SH-SY5Y (cell line): ENCODE measurements at regions not wholly inside any gene's neighbourhood (a gene's known extent, or its start where the extent isn't known, plus 50 kb on each side); places are given as distances from the start of the nearest gene placed in this dataset.

Source experiments
- GATA2 ChIP-seq: IDR thresholded peaks from 2 replicates; pipeline ENCODE4 v1.6.1; 2011; ENCODE audit warnings: mild to moderate bottlenecking, low read depth, low read length
- GATA3 ChIP-seq: IDR thresholded peaks from 2 replicates; pipeline ENCODE4 v1.6.1; 2011; ENCODE audit warnings: low read depth, mild to moderate bottlenecking, low read length, moderate library complexity

DNA sequence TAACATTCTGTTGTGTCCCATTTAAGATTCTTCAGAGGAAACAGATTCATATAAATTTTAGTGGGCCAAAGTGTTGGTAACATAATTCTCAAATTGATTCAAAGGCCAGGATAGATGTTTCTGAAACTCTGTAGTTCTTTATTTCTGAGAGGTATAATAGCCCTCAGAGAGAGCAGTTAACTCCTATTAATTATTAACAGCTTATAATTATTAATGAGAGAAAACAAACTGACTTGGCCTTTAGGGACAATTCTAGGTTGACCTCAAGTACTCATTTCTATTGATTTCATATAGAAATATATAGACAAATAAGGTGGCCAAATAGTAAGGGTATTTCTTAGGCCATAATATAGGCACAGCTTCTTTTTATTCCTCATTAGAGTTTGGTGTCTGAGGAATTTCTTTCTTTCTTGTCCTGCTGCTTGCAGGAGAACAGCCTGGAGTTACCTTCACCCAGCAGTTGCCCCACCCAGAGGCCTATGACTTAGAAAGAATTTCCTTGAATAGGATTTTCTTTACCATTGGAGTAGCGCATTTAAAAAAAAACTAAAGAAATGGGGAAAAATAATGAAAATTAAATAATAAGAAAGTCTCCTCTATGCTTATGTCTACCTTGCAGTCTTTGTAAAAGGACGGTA lies 1430.1 kb upstream of the SPRY2 start:
- TF ChIP-seq GATA3 (no peak), GATA2 (no peak)
